ENCODE measurements at regions not wholly inside any gene's neighbourhood (a gene's known extent, or its start where the extent isn't known, plus 50 kb on each side); places are given as distances from the start of the nearest gene placed in this dataset.

DNA sequence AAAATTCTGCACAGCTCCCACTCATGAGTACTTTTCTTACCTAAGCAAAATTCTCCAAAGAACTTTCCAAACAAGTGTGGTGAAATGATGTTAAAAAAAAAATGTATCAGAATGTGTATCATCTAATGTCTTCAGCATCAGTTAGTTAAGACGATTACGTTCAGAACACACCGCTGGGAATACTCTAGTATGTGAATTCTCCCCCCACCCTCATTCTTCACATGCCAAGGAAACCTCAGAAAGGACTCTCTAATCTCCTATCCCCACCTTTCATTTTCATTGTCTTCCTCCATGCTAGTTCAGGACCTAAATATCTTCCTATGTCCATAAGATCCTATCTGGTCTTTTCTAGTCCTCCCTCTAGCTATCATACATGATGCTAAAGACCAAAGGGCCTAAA is 457.4 kb downstream of the SHQ1 start:
- no peak for DNase-seq

DNA sequence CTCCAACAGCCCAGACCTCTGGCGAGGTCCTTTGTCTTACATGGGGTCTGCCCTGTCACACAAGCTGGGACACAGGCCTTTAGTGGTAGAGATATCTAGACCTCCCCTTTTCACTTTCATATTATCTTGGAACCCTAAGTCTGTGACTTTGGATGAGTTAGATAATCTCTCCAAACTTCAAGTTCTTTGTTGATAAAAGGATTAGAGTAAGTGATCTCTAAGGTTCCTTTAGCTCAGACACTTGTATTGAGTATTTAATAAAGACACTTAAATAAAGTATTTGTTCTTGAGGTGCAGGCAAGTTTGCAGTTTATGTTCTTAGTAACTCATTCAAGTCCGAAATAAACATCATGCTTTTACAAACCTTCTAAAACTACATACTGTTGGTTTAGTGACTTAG is 459.6 kb downstream of the SHQ1 start:
- DNase-seq: no peak

DNA sequence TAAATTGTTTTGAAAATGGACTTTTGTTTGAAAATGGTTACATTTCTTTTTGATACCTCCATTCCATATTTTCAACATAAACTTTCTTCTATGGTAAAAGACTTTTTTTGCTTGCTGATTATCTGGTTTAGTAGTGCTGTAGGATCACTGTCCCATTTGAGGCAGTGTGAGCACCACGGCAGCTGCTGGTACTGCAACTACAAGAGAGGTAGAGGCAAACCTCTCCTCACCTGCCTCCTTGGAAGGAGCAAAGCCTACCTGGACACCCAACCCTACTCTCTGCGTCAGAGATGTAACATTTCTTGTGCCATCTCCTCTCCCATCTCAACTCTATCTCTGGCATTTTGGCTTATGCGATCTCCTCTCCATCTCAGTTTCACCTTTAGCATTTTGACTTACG is 460.1 kb downstream of the SHQ1 start:
- no peak for DNase-seq

DNA sequence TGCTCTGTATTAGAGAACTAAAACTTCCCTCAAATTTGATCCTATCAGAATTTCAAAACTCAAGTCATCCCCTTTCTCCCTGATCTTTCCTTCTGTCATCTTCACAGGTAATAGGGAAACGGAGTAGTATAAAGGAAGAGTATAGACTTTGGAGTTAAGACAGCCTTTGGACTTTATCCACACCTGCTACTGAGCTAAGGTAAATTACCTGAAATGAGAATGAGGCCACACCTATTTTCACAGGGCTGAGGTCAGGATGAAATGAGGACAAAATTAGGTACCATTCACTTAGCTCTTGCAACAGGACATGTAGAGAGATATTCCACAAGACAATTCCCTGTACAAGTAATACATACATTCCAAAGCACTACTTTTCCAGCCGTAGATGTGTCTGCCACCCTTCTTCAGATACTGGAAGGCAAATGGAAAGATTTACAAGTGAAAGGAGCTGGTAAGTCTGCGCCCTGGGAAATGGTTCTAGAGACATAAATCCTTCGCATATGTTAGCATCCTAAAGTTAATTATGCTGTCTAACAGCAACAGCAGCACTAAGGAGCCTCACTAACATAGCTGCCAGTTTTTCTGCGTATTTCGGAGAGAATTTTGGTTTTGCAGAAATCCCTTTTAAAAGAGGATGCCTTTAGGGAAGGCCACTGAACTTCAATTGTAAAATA is 461.8 kb downstream of the SHQ1 start:
- DNase-seq: no peak

DNA sequence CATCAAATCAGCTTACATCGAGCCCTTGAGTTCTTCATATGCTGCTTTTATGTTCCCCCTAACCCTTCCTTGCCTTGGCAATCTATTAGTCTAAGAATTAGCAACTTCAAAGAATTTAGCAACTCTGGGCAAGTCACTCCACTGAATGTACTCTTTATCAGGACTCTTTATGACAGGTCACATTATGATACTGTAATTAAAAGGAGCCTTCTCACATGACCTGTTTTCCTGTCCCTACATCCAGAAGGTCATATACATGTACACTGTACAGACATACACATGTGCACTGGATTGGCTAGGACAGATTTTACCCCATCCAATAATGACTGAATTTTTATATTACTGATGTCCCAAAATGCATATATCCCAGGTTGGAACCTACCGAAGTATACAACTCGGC is 463.1 kb downstream of the SHQ1 start:
- no peak for DNase-seq

DNA sequence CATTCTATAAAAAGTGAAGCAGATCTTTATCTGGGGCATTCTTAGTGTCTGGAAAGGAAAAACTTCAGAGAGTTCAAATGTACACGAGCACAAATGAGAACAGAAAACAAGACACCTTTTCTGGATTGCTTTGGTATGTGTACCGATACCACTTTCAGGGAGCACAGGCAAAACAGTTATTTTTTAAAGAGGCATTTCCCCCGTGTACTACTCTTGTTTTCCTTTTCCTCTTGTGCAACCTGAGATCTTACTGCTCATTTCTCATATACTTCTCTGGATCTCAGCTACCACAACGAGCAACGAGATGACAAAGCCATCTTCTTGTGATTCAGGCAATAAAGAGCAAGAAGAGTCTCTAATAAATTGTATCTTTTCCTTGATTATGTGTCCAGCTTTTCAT is 463.6 kb downstream of the SHQ1 start:
- DNase-seq: no peak

DNA sequence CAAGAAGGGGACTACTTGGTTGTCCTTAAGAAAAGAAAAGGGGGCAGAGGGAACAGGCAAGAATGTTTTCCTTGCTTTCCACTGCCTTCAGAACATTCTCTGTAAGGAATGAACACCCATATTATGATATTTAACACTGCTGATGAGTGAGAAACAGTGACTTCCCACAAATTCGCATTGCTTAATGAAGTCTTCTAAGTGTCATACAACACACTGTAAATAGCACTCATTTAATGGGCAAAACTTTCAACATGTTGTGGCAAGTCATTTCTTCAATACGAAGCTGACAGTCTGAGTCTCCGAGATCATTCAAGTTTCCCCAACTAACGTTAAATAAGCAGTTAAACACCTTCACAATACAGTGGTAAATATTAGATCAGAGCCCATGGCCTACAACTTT is 464.4 kb downstream of the SHQ1 start:
- no peak for DNase-seq

DNA sequence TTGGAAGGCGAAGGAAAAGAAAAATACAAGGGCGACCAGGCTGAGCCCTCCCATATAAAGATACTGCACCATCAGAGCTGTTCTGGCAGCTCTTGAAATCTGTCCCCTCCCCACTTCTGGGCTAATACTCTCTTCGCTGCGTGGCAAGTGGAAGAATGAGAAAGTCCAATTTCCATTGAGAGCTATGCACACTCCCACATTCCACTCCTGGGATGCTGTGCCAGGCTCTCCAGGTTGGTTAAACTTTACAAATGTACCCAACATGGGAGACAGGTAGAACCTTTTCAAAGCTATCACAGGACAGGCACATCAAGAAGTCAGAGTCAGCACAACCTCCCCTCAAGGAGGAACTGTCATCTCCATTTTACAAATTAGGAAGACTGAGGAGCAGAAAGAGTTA is 465.0 kb downstream of the SHQ1 start:
- no peak for DNase-seq

DNA sequence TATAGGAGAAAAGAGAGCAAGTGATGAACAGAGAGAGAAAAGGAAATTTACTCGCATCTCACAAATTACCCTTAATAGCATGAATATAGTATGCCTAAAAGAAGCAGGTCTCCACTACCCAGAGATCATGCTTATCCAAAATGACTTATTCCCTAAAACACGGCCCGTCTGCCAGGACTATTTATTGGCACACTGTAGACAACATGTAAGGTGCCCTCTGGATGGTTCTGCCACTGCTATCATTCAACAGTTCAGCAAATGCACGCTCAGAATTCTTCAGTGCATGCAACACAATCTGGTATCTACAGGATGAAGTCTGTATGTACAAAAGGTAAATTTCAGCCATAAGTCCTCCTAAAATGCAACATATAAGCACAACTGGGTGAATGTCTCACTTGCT is 465.8 kb downstream of the SHQ1 start:
- no peak for DNase-seq

DNA sequence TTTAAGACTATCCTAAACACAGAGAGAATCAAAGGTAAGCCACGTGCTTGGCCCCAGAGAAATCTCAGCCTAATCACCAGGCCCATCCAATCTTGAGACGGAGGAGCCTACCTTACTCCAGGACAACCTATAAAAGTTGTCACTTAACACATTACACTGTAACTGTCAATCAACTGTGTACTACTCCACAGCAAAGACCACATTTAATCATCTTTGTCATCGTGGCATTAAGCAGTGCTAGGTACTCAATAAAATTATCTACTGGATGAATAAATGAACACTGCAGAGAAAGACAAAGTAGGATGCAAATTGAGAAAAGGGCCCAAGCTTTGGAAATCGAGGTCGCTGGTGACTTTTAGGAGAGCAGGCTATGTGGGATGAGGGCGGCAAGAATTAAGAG is 466.7 kb downstream of the SHQ1 start:
- no peak for DNase-seq

DNA sequence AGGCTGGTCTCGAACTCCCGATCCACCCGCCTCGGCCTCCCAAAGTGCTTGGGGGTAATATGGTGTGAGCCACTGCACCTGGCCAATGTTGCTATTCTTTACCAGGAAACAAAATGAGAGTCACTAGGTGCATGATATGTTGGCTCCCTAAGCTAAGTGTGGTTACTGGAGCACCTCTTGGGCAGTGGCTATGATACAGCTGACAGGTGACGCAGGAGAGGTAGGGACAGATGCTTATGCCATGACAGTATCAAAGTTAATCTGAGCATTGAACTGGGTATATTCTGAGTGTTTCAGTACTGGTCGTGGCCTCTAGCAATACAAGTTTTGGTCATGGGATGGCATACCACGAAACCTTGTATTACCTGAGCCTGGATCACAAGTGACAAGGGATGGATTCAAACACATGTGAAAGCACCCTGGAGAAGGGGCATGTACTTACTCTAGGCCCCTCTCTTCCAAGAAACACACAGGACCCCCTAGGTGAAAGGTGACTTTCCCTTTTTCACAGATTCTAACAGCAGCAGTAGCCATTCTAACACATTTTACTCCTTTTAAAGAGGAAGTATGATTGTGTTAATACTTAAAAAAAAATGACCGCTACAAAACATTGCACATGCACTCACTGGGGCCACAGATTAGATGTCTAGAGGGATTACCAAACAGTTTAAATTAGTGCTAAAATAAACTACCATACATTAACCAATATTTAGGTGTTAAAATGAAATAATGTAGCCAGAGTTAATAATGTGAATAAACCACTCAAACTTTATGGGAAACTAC is 467.3 kb downstream of the SHQ1 start:
- DNase-seq: no peak

DNA sequence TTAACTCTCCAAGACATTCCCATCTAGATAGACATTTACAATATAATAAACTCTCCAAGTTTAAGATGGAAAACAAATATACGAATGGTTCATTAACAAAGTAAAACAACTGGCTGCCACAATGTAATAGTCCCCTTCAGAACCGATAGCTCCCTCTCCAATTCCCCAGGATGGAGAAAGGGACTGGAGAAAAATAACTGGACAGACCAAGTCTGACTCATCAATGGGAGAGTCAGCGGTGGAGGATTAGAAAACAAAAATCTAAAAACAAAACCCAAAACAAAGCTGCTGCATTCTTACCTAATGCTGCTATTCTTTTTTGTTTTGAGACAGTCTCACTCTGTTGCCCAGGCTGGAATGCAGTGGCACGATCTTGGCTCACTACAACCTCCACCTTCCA is 468.1 kb downstream of the SHQ1 start:
- DNase-seq: no peak

DNA sequence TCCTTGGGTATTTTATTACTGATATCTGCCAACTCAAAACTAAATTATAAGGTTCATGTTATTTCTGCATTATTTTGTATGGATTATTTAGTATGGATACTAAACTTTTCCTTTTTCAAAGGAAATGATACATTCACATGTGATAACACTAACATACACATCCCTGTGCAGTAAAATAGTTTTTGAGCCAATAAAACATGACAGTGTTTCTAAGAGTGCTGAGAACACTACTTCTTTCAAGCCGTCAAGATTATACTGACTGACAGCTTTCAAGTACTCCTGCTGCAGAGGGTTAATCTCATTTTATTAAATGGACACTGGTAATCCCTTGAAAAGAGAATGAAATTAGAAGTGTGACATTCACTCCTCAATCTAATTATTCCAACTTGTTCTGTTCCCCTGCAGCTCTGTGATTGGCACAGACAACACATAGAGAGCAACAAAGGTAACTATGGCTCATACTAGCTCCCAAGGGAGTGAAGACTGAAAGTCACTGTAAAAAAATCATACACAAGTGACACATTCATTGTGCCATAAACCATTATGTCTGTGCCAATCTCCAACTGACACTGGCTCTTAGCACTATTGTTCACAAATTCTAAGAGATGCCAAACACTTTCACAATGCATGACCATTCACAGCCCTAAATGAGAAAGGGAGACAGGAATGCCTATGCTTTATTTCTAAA is 468.6 kb downstream of the SHQ1 start:
- DNase-seq: peak; percentile 1

DNA sequence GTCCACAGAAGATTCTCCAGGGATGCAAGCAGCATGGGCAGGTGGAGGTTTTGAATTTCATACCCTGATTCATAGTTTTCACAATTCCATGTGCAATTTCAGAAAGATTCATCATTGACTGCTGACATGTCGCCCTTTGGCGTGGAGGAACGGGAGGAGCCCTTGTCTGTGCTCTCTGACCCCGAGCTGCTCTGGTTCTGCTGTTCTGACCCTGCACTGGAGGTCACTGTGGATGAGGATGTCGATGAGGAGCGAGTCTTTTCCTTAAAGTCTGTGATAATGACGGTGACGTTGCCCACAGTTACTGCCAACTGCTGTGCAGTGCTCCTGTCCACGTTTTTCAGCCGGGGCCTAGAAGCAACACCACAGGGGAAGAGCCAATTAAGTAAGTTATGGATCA is 470.0 kb downstream of the SHQ1 start:
- no peak for DNase-seq

DNA sequence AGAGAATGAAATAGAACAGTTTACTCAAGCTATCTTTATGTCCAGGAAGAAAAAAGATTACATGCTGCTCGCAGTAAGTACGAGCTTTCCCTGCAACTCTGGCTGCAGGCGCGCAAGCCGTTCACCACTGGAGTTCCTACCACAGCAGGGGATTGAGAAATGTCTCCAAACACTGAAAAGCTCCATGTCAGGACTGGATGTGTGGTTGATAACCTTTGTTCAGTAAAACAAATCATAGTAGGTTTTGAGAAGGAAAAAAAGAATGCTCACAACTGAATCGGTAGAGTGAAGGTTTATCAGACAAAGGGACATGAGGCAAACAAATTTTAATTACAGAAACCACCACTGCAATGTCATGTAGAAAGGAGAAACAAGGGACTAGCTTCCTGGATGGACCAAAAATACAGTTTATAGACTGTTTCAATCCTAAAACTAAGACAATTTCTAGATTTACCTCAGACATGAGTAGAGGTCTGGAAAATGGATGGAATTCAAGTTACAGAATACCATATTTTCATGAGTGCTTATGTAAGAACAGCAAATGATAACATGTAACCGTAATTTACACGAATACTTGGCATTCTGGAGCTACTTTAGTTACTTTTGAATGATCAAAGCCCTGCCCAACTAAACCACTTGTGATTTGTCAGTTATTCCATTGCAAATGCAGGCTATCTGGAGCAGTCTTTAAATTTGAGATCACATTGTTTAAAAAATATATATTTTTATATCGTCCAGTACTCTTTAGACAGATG is 471.1 kb downstream of the SHQ1 start:
- no peak for DNase-seq

DNA sequence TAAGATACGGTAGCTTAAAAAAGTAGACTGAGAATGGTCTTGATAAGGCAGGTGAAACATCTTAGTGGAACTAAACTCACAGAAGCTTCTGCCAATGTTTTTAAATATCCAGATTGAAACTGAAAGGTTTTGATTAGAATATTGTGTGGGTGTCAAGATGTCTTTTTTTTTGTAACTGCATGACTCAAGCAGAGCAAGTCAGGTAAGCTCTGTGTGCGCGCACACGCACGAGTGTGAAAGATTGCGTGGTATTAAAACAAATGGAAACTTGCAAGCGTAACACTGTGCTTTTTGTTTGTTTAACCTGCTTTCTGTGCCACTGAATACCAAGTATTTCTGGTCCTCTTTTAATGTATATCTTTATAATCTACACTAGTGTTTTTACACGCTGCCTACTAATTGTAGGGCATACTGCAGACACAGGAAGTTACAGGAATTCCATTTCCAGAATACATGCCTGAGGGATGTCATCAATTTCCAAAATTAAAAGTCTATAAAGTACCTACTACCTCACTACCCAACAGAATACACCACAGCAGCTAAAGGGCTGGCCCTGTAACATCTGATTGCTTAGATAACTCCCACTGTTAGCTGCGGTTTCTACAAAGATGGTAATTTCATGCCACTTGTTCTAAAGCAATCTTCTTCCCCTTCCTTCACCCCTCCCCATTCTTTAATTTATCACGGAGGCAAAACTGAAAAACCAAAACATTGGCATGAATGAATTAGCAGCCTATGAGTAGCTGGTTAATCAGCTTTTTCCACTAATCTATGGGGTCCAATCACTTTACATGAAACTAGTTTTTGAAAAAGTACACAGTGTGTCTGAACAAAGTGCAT is 472.8 kb downstream of the SHQ1 start:
- no peak for DNase-seq

DNA sequence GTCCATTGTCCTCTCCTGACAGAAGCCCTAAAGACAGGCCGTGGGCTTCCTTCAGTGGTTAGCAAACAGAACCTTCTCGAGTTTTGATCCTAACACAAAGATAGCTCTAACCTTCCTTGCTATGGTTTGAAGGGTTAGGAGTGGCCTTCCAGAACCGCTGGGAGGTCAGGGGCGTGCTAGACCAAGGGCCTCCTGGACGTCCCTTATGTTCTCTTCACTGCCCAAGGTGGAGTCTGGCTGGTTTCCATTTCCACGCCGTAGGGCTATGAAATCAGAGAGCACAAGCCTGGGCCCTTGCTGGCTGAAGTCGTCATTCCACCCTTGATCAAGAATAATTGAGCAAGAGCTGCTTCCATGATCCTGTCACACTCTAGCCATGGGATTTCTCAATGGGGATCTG is 475.1 kb downstream of the SHQ1 start:
- DNase-seq: no peak

DNA sequence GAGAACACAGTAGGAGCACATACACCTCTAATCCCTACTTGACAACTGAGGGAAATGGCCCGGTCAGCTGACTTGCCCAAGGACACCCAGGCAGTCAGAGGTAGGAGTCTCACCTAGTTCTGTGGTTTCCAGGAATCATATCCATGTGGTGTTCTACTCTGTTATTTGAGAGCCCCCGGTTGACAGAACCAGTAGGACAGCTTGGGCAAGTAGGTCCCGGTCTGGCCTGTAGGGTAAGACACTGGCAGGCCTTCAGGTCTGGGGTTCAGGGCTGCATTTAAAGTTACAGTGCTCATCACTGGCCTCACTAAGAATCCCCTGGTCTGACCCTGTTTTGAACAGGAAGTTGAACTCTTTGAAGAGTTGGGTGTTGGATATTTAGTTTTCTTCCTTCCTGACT is 476.1 kb downstream of the SHQ1 start:
- DNase-seq: no peak

DNA sequence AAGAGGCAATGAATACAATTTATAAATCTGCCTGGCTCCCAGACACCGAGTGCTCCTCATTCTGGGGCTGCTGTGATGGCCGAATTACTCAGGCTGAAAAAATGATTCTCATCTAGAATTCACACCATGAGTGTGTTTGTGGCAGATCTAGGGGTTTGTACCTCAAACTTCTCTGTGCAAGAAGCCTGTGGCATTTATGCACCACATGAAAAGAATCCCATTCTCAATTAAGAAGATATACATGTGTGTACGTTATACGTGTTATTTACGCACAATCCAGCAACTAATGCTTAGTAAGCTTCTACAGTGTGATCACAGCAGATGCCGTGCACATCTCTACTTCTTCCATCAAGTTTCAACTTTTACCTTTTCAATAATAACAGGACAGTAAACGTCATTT is 476.8 kb downstream of the SHQ1 start:
- no peak for DNase-seq

DNA sequence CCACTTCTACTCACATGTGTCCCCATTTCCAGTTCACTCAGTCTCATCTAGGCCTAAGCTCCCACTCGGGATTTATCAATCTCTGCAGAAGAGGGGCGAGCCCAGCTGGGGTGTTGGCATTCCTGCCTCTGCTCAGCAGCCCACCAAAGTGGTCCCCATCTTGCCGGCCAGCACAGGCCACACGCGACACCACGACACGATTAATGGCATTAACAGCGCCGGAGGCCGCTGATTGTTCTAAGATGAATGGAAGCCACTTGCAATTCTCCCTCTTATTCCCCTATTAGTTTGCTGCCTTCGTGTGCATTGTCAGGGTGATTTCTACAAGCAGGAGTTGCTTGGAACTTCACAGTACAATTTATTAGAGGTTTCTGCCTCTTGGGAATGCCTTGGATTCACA is 477.3 kb downstream of the SHQ1 start:
- DNase-seq: no peak

DNA sequence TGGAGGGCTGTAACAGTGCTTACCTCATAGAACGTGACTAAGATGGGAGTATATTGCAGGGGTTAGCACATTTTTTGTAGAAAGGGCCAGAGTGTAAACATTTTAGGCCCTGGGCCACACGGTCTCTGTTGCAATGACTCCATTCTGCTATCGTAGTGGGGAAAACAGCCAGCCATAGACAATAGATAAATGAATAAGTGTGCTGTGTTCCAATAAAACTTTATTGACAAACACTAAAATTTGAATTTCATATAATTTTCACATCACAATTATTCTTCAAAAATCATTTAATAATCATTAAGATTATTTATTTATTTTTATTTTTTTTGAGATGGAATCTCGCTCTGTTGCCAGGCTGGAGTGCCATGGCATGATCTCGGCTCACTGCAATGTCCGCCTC is 478.6 kb downstream of the SHQ1 start:
- no peak for DNase-seq

DNA sequence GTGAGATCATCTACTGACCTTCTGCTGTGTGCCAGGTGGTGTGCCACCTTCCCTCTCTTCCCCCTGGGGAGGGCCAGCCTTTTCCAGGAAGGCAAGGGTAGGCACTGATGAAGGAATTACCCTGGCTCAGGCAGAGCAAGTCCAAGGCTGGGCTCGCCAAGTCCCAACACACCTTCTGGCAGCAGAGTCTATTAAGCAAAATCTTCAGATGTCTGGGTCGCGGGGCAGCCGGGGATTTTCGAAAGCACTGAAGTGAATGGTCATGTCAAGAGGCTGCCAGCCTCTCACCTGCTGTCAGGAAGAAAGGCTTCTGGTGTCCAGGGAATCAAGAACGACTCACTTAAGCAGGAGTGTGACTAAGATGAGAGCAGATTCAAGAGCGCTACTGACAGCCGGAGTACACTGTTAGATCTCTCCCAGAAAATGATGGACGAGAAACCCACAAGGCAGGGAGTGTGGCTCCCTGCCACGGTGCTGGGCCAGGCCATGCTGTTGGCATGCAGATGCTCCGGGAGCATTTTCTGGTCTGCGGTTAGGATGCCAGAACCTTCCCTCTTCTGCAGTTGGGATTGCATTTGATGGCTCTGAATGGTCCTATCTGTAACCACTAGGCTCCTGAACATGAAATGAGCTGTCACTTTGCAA is 479.8 kb downstream of the SHQ1 start:
- no peak for DNase-seq

All from NCI-H1092 treated with DMSO at 0.1 percent for 48 hours (cell line).